A549 (cell line): ENCODE measurements at regions not wholly inside any gene's neighbourhood (a gene's known extent, or its start where the extent isn't known, plus 50 kb on each side); places are given as distances from the start of the nearest gene placed in this dataset.

ENCODE experiments used
- ATAC-seq, 2 experiments: fragments of 200-7000 bp in 1 of 2; fragments of >200 bp in 1 of 2; cut with Nextera tagmentation in 1 of 2; cut with Tn5 transposase in 1 of 2; 3 replicates each; pipeline versions ENCODE4 v1.8.0 to v1.9.1; 2018 to 2020; ENCODE audit warnings: mild to moderate bottlenecking in 1 of 2, moderate library complexity in 1 of 2
- CTCF ChIA-PET: fragments of 300-600 bp; sonication (Branson Sonifier 250); formaldehyde crosslinking; extraction: SDS; loops from one replicate; lab custom pipeline; 2021; ENCODE audit warnings: antibody characterized with exemption, inconsistent platforms; lab: Yijun Ruan, JAX
- POLR2A ChIA-PET: fragments of 350-600 bp; formaldehyde crosslinking; extraction: SDS; loops from one replicate; lab custom pipeline; 2021; ENCODE audit warnings: antibody characterized with exemption, inconsistent platforms; lab: Yijun Ruan, JAX
- DNase-seq, 2 experiments: peaks; one replicate each; pipeline versions ENCODE4 v3.0.0 to v3.0.0-alpha.2; 2011 to 2016; ENCODE audit warnings: low read depth in 1 of 2, low spot score in 1 of 2
- FAIRE-seq: peaks from 2 replicates; lab custom pipeline; 2011; peaks lifted over from hg19 to GRCh38; lab: Jason Lieb, UNC
- H3K27ac ChIP-seq, 2 experiments: fragments of >200 bp; sonication (Bioruptor Twin); formaldehyde crosslinking; 3 replicates each; pipeline ENCODE4 v1.5.1; 2016 to 2017
- H3K4me1 ChIP-seq: fragments of >200 bp; sonication (Bioruptor Twin); formaldehyde crosslinking; 3 replicates; pipeline ENCODE4 v1.6.1; 2016
- H3K4me2 ChIP-seq: fragments of >200 bp; sonication (Bioruptor Twin); formaldehyde crosslinking; 3 replicates; pipeline ENCODE4 v1.6.1; 2016
- H3K4me3 ChIP-seq: fragments of >200 bp; sonication (Bioruptor Twin); formaldehyde crosslinking; 3 replicates; pipeline ENCODE4 v1.5.1; 2016
- H3K9me3 ChIP-seq: fragments of >200 bp; sonication (Bioruptor Twin); formaldehyde crosslinking; 3 replicates; pipeline ENCODE4 v1.6.1; 2016
- BHLHE40 ChIP-seq: IDR thresholded peaks from 2 replicates; pipeline ENCODE4 v1.6.1; 2012; ENCODE audit warnings: low read depth, low read length, inconsistent platforms
- CEBPB ChIP-seq, 2 experiments: fragments of >200 bp in 1 of 2; sonication (Bioruptor Twin) in 1 of 2; formaldehyde crosslinking in 1 of 2; IDR thresholded peaks; 2 replicates each; pipeline ENCODE4 v1.6.1; 2012 to 2016
- CHD4 ChIP-seq: fragments of 200-600 bp; sonication (generic); IDR thresholded peaks from 2 replicates; pipeline ENCODE4 v1.6.1; 2016; ENCODE audit warnings: antibody characterized with exemption, mild to moderate bottlenecking, borderline replicate concordance
- EHMT2 ChIP-seq: fragments of 200-600 bp; sonication (generic); IDR thresholded peaks from 2 replicates; pipeline ENCODE4 v1.6.1; 2016; ENCODE audit warnings: antibody characterized with exemption, low read depth, mild to moderate bottlenecking, moderate library complexity
- ELK1 ChIP-seq: fragments of 150-350 bp; IDR thresholded peaks from 2 replicates; pipeline ENCODE4 v1.6.1; 2014; ENCODE audit warnings: low read depth, mild to moderate bottlenecking, low read length
- EP300 ChIP-seq, 2 experiments: fragments of >200 bp; sonication (Bioruptor Twin); formaldehyde crosslinking; IDR thresholded peaks; 2 replicates in 1 of 2; 3 replicates in 1 of 2; pipeline ENCODE4 v1.6.1; 2016 to 2017
- HMGXB4 ChIP-seq: fragments of 250-450 bp; sonication (Bioruptor Pico); IDR thresholded peaks from 2 replicates; pipeline ENCODE4 v1.5.0; 2021; ENCODE audit warnings: mild to moderate bottlenecking, moderate library complexity, borderline replicate concordance
- HOXB13 ChIP-seq: fragments of 250-450 bp; sonication (Bioruptor Pico); IDR thresholded peaks from 2 replicates; pipeline ENCODE4 v1.5.0; 2020; ENCODE audit warnings: low read depth, mild to moderate bottlenecking, moderate library complexity
- HOXB5 ChIP-seq: fragments of 250-450 bp; sonication (Bioruptor Pico); IDR thresholded peaks from 2 replicates; pipeline ENCODE4 v1.5.0; 2020; ENCODE audit warnings: mild to moderate bottlenecking, moderate library complexity
- KDM1A ChIP-seq: fragments of 200-600 bp; sonication (generic); IDR thresholded peaks from 2 replicates; pipeline ENCODE4 v1.6.1; 2016; ENCODE audit warnings: low read depth, mild to moderate bottlenecking
- MAX ChIP-seq: IDR thresholded peaks from 2 replicates; pipeline ENCODE4 v1.6.1; 2012
- MYC ChIP-seq: IDR thresholded peaks from 2 replicates; pipeline ENCODE4 v1.6.1; 2012; ENCODE audit warnings: mild to moderate bottlenecking, inconsistent platforms, low read length, improper control_type of control experiment, borderline replicate concordance
- NPAS2 ChIP-seq: fragments of 250-450 bp; sonication (Bioruptor Pico); IDR thresholded peaks from 2 replicates; pipeline ENCODE4 v1.8.0; 2022; ENCODE audit warnings: mild to moderate bottlenecking, moderate library complexity, borderline replicate concordance
- SREBF2 ChIP-seq: fragments of 450-650 bp; IDR thresholded peaks from 2 replicates; pipeline ENCODE4 v1.6.1; 2014; ENCODE audit warnings: mild to moderate bottlenecking, moderate library complexity
- WGBS: methylation state at CpG from one replicate; pipeline ENCODE4 v1.1.6; 2017; ENCODE audit errors: missing lambda C conversion rate; 5-methylcytosine and 5-hydroxymethylcytosine counted together

DNA sequence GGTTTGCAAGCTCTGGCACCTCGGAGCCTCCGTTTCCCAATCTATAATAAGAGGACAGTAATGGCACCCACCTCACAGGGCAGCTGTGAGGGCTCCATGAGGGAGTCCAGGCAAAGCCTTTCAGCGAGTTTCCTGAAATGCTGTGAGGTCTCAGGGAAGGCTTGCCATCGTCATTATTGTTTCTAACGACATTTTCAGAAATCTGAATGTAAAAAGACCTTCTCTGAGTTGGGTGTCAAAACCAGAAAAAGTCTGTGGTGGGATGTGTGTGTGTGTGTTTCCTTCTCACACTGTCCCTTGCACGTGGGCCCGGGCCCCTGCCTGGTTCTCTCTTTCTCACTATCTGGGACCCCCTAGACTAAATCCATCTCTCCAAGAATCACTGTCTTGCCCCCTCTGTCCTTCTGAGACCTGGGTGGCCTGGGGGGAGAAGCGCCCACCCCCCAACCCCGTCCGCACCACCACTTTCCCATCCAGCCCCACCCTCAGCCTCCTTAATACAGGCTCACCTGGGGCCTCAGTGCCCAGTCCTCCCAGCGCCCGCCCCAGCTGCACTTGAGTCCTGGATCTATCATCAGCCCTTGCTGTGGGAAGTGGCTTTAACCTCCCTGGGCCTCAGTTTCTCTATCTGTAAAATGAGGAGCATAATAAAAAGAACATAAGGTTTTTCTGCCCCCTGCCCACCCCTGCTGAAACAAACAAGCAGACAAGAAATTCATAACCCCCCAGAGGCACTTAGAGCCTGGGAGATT lies 180.3 kb downstream of the C9orf50 start (continued):
- TF ChIP-seq HMGXB4 (CRISPR knock-in tag) = no peak

DNA sequence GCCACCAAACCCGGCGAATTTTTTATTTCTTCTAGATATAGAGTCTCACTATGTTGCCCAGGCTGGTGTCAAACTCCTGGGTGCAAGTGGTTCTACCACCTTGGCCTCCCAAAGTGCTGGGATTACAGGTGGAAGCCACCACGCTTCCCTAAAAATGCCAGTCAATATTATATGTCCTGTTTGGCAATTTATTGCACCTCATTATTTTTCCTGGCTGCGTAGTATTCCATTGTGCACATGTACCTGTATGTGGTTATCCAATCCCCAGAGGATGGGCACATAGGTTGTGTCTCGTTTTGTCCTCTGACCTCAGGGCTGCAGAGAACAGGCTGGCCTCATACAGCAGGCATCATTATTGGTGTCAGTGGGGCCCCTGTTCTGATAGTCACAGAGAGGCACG lies 181.7 kb downstream of the C9orf50 start:
- FAIRE-seq = no peak
- H3K27ac ChIP-seq = 0 out of 6 replicates have a peak overlapping the region, but pooled peaks of 1 of the 2 experiments have one; percentile 24
- 64% methylated on average over 6 of the region's 6 CpGs for WGBS
- POLR2A ChIA-PET = no interaction called here
- no peak for DNase-seq
- ATAC-seq = no peak
- CTCF ChIA-PET = interaction anchor here (0.5 to 2.2 kb wide), 2 partner anchors 9 to 13 kb away, joined by 3 to 6 read pairs; no protein-coding TSS in a partner anchor
- peak; percentile 59; the same call in 1 of the 2 replicates for TF ChIP-seq CHD4
- peak; percentile 88 for TF ChIP-seq KDM1A
- TF ChIP-seq MYC = no peak
- peak; percentile 29; the same call in 1 of the 2 replicates for TF ChIP-seq MAX
- no peaks in the 10 kb centered on the region for H3K9me3 ChIP-seq
- H3K4me3 ChIP-seq = no peak overlapping the region
- peaks cover 26% of the 10 kb centered on the region for H3K4me1 ChIP-seq
- H3K4me2 ChIP-seq = no peak overlapping the region

GRCh38 chr9:129437626-129438323 lies 183.1 kb downstream of the C9orf50 start:
- ATAC-seq = peak in 1 of 2 experiments; percentile 37; a peak in 3 of 6 replicates
- FAIRE-seq = no peak
- Histone ChIP-seq H3K4me1 (peaks cover 12% of the 10 kb centered on the region), H3K9me3 (no peaks in the 10 kb centered on the region), H3K4me3 (peak overlapping the region; percentile 47)
- POLR2A ChIA-PET = interaction anchor here (0.8 to 1.3 kb wide), 4 partner anchors 21 to 260 kb away, joined by 3 to 5 read pairs (median 4); partner anchors contain the start of gene IER5L
- no peak for DNase-seq
- TF ChIP-seq BHLHE40 (no peak), EP300 (IDR thresholded peaks at IDR 0.05) (no peak), SREBF2 (no peak), HOXB5 (CRISPR knock-in tag) (no peak), NPAS2 (CRISPR knock-in tag) (no peak), HOXB13 (CRISPR knock-in tag) (no peak), ELK1 (no peak), CEBPB (IDR thresholded peaks at IDR 0.05) (no peak), EHMT2 (no peak)
- TF ChIP-seq, all 56 proteins: peak for 0
- CTCF ChIA-PET = interaction anchor here (0.7 to 3.0 kb wide), 7 partner anchors 9 to 264 kb away, joined by 3 to 11 read pairs (median 4); no protein-coding TSS in a partner anchor
- WGBS = 62% methylated on average over 23 of the region's 25 CpGs
- Histone ChIP-seq H3K27ac (peak overlapping the region; percentile 80 to 93), H3K4me2 (peak overlapping the region; percentile 84)
